Lower lobe of right lung (tissue), 2 donors: ENCODE measurements at regions not wholly inside any gene's neighbourhood (a gene's known extent, or its start where the extent isn't known, plus 50 kb on each side); places are given as distances from the start of the nearest gene placed in this dataset.
A peak's percentile ranks its signal among the peaks of the same experiment; 100 is the strongest.

Source experiments
- ATAC-seq, 2 donors: fragments of 200-7000 bp; cut with Tn5 transposase; one replicate each; pipeline ENCODE4 v1.9.1; 2020 to 2022; ENCODE audit warnings: mild to moderate bottlenecking in 2 of 2, moderate library complexity in 2 of 2
- DNase-seq: peaks from one replicate; pipeline ENCODE4 v3.0.0-alpha.2; 2020
- H3K27ac ChIP-seq: fragments of 200-600 bp; one replicate; pipeline ENCODE4 v1.8.0; 2022
- H3K27me3 ChIP-seq: fragments of 200-600 bp; one replicate; pipeline ENCODE4 v1.8.0; 2022; ENCODE audit warnings: low read depth
- H3K36me3 ChIP-seq: fragments of 200-600 bp; one replicate; pipeline ENCODE4 v1.8.0; 2022; ENCODE audit warnings: mild to moderate bottlenecking
- H3K4me1 ChIP-seq: fragments of 200-600 bp; one replicate; pipeline ENCODE4 v1.8.0; 2022
- H3K4me3 ChIP-seq: fragments of 200-600 bp; one replicate; pipeline ENCODE4 v1.8.0; 2022; ENCODE audit warnings: mild to moderate bottlenecking
- H3K9me3 ChIP-seq: fragments of 200-600 bp; one replicate; pipeline ENCODE4 v1.8.0; 2022
- intact Hi-C: fragments of 100-400 bp; cut with DNase I; formaldehyde crosslinking; loops from one replicate; pipeline ENCODE4 v1.11.0; 2022
- TF ChIP-seq, protein P1 (sequence below): fragments of 200-600 bp; IDR thresholded peaks from one replicate; pipeline ENCODE4 v1.8.0; 2022; ENCODE audit warnings: antibody characterized with exemption, mild to moderate bottlenecking
- donor health status: DM: no; HTN: yes; CAD: no; lungs with severe emphysema.

DNA sequence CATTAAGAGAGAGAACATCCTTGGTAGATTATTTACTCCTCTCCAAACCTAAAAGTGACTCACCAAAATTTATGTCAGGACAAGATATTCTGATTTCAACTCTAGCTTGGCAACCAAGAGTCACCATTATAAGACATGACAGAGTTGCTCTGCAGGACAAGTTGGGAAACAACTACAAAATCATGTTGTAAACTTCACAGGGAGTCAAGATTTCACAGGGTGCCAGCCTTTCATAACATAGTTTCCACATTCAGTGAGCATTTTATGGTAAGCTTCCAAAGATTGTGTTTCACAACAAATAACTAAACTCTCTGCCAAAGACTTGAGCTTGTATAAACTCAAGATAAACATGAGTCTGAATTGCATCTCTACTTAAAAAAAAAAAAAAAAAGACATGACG is 121.0 kb upstream of the DIAPH2 start:
- no peak for DNase-seq
- H3K36me3 ChIP-seq, result no peaks in the 10 kb centered on the region
- H3K9me3 ChIP-seq, result no peaks in the 10 kb centered on the region

DNA sequence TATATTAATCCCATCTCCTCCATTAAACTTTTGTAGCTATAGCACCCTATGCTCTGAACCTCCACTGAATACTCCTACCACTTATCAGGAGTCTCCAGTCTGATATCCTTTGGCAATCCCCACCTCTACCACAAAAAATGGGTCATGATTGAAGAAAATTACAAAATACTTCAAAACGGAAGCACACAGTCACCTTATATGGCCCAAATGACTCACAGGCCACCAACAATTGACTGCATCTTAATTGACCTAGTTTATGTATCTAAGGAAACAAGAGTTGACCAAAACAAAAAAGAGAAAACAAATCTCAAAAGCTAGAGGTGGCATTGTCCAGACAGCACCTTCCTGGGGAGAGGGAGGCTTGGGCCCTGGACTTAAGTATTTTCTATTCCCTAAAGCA is 120.0 kb upstream of the DIAPH2 start:
- no peaks in the 10 kb centered on the region for H3K4me1 ChIP-seq
- no peak overlapping the region for H3K27ac ChIP-seq
- H3K9me3 ChIP-seq, result no peaks in the 10 kb centered on the region
- DNase-seq, result no peak
- no peak overlapping the region for H3K4me3 ChIP-seq
- H3K36me3 ChIP-seq, result no peaks in the 10 kb centered on the region
- intact Hi-C loops, result no loop called here
- TF ChIP-seq, protein P1, sequence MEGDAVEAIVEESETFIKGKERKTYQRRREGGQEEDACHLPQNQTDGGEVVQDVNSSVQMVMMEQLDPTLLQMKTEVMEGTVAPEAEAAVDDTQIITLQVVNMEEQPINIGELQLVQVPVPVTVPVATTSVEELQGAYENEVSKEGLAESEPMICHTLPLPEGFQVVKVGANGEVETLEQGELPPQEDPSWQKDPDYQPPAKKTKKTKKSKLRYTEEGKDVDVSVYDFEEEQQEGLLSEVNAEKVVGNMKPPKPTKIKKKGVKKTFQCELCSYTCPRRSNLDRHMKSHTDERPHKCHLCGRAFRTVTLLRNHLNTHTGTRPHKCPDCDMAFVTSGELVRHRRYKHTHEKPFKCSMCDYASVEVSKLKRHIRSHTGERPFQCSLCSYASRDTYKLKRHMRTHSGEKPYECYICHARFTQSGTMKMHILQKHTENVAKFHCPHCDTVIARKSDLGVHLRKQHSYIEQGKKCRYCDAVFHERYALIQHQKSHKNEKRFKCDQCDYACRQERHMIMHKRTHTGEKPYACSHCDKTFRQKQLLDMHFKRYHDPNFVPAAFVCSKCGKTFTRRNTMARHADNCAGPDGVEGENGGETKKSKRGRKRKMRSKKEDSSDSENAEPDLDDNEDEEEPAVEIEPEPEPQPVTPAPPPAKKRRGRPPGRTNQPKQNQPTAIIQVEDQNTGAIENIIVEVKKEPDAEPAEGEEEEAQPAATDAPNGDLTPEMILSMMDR, result no peak
- peak; percentile 29 to 57 for ATAC-seq
- no peaks in the 10 kb centered on the region for H3K27me3 ChIP-seq

More for the DNA sequence above, 121.0 kb upstream of the DIAPH2 start:
- no peak overlapping the region for H3K27ac ChIP-seq
- no peaks in the 10 kb centered on the region for H3K27me3 ChIP-seq
- intact Hi-C loops, result no loop called here
- H3K4me3 ChIP-seq, result no peak overlapping the region
- H3K4me1 ChIP-seq, result no peaks in the 10 kb centered on the region
- ATAC-seq, result peak; percentile 43 to 45
- TF ChIP-seq, protein P1, result no peak

DNA sequence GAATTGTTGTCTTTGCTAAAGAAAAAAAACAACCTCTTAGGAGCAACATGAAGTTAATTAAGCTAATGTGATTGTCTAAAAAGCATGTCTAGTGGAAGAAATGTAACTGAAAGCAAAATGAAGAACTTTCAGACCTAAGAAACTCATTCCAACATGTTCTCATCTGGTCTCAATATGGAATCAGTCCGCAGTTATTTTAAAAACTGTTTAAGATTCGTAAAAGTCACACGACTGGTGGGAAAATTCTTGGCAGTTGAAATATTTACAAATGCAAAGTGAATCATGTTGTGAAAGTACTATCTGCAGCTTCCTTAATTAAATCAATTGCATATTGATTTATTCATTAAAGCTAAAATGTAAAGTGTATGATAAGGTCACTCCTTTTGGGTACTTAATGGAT is 117.8 kb upstream of the DIAPH2 start:
- DNase-seq (no peak), ATAC-seq (no peak)
- TF ChIP-seq, protein P1, result no peak
- Histone ChIP-seq H3K27ac (no peak overlapping the region), H3K9me3 (no peaks in the 10 kb centered on the region), H3K4me3 (no peak overlapping the region), H3K36me3 (no peaks in the 10 kb centered on the region), H3K4me1 (no peaks in the 10 kb centered on the region), H3K27me3 (no peaks in the 10 kb centered on the region)
- intact Hi-C loops, result no loop called here

DNA sequence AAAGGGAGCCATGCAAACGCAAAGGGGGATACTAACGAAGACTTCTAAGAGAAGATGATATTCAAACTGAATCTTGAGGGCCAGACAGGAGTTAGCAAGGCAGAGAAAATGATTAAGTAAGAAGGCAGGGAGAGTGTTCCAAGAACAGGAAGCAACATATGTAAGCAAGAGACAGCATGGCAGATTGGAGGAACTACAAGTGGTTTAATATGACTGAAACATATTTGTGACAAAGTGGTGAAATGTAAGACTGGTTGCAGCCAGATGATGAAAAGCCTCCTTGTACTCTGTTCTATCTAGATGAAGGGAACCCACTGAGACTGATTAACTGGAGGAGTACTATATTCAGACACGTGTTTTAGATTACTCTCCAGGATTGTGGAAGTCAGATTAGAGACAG is 116.6 kb upstream of the DIAPH2 start:
- no peaks in the 10 kb centered on the region for H3K9me3 ChIP-seq
- no peak for DNase-seq
- no peaks in the 10 kb centered on the region for H3K36me3 ChIP-seq
- no peak for ATAC-seq
- TF ChIP-seq, protein P1, result no peak
- intact Hi-C loops, result no loop called here
- no peak overlapping the region for H3K27ac ChIP-seq
- no peaks in the 10 kb centered on the region for H3K27me3 ChIP-seq
- H3K4me3 ChIP-seq, result no peak overlapping the region
- no peaks in the 10 kb centered on the region for H3K4me1 ChIP-seq

DNA sequence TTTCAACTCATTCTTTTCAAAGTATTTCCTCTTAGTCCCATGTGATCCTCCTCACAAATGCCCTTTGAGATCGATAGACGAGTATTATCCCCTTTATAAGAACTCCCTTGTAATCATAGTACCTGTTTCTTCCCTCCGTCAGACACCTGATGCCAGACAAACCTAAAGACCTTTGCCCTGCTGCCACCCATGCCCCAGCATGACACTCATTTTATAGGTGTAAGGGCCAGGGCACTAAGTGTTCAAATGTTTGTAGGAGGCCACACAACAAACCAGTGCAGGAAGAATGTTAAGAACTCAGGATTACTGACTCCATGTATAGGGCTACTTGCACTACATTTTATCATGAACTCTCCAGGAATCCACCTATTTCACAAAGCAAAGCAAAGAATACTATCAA is 115.6 kb upstream of the DIAPH2 start:
- DNase-seq (no peak), ATAC-seq (no peak)
- TF ChIP-seq, protein P1, result no peak
- Histone ChIP-seq H3K4me3 (no peak overlapping the region), H3K27me3 (no peaks in the 10 kb centered on the region), H3K36me3 (no peaks in the 10 kb centered on the region), H3K4me1 (no peaks in the 10 kb centered on the region), H3K27ac (no peak overlapping the region), H3K9me3 (no peaks in the 10 kb centered on the region)
- intact Hi-C loops, result no loop called here

DNA sequence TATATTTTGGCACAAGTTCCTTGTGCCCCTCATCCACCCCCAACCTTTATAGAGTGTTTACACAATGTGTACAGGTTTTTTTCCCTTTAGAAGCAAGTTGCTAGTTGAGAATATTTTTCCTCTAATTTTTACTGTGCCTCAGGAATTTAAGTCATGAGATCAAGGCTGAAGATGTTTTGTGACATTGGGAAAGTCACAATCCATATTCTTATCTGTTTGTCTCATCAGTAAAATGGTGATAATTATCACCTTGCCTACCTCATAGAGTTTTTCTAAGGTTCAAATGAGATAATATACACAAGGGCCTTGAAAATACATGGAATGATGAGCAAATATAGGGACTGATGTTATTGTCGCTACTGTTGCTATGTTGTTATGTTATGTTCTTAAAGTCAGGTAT is 109.6 kb upstream of the DIAPH2 start:
- Histone ChIP-seq H3K4me1 (no peaks in the 10 kb centered on the region), H3K36me3 (no peaks in the 10 kb centered on the region), H3K4me3 (no peak overlapping the region), H3K27ac (no peak overlapping the region), H3K27me3 (no peaks in the 10 kb centered on the region), H3K9me3 (no peaks in the 10 kb centered on the region)
- no peak for DNase-seq
- intact Hi-C loops, result no loop called here
- TF ChIP-seq, protein P1, result no peak
- no peak for ATAC-seq
